Mesodermal cell (in vitro differentiated cells): ENCODE measurements at regions not wholly inside any gene's neighbourhood (a gene's known extent, or its start where the extent isn't known, plus 50 kb on each side); places are given as distances from the start of the nearest gene placed in this dataset.

ENCODE experiments used
- H3K27ac ChIP-seq: 2 replicates; pipeline ENCODE4 v1.7.0; 2013; ENCODE audit warnings: mild to moderate bottlenecking, low read depth, low read length, moderate library complexity; ENCODE audit not compliant: severe bottlenecking
- H3K36me3 ChIP-seq: 2 replicates; pipeline ENCODE4 v1.7.1; 2013; ENCODE audit warnings: mild to moderate bottlenecking, low read length, moderate library complexity; ENCODE audit not compliant: control insufficient read depth, insufficient read depth
- H3K4me1 ChIP-seq: one replicate; pipeline ENCODE4 v1.7.1; 2013; ENCODE audit warnings: mild to moderate bottlenecking, low read length; ENCODE audit not compliant: insufficient read depth, control insufficient read depth, poor library complexity, severe bottlenecking
- H3K4me3 ChIP-seq: 2 replicates; pipeline ENCODE4 v1.7.0; 2013; ENCODE audit warnings: low read length, control low read depth, mild to moderate bottlenecking; ENCODE audit not compliant: insufficient read depth, poor library complexity, severe bottlenecking; ENCODE audit errors: extremely low read depth
- H3K9me3 ChIP-seq: 2 replicates; pipeline ENCODE4 v1.7.1; 2013; ENCODE audit warnings: mild to moderate bottlenecking, low read length, moderate library complexity; ENCODE audit not compliant: control insufficient read depth
- WGBS, 2 experiments: methylation state at CpG; one replicate each; pipeline ENCODE4 v1.1.5; 2013; ENCODE audit warnings: missing lambda C conversion rate in 2 of 2; ENCODE audit not compliant: insufficient coverage in 2 of 2; 5-methylcytosine and 5-hydroxymethylcytosine counted together

DNA sequence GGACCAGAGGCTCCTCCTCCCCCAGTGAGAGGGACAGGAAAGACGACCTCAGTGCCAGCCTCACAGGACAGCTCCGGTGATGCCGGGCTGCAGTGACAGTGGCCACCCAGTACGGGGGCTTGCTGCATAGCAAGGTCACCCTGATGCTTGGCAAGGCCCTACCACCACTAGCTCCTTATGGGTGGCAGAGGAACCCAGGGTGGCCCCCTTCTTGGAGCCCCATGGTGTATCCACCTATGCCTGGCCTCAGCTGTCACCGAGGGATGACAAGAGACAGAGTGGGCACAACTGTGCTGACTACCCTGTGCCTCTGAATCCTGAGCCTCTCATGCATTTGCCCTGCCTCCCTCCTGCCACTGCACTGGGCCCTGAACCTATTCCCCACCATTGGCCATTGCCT, 809.2 kb downstream of the TBC1D22A start:
- Histone ChIP-seq H3K36me3 (no peaks in the 10 kb centered on the region), H3K27ac (no peak overlapping the region), H3K4me3 (no peak overlapping the region), H3K4me1 (no peaks in the 10 kb centered on the region), H3K9me3 (peaks cover 55% of the 10 kb centered on the region)
- 83 to 85% methylated on average over 5 of the region's 5 CpGs for WGBS, 2 experiments

DNA sequence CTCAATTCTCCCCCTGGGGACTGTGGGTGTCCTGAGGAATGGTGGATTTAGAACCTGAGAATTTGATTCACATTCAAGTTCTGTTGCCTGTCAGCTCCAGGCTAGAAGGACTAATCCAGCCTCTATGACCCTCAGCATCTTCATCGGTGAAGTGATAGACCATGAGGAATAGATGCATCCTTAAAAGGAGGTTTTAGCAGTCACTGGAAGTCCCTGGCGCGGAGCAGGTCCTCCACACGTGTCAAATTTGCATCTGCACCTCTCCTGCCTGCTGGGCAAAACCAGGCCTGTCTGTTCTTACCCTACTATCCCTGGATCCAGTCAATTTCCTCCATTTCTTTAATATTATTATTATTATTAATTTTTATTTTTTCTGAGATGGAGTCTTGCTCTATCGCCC, 808.4 kb downstream of the TBC1D22A start:
- Histone ChIP-seq H3K9me3 (peaks cover 61% of the 10 kb centered on the region), H3K4me1 (no peaks in the 10 kb centered on the region), H3K36me3 (no peaks in the 10 kb centered on the region), H3K27ac (no peak overlapping the region), H3K4me3 (no peak overlapping the region)
- 67 to 83% methylated on average over 3 to 4 of the region's 5 CpGs for WGBS, 2 experiments

DNA sequence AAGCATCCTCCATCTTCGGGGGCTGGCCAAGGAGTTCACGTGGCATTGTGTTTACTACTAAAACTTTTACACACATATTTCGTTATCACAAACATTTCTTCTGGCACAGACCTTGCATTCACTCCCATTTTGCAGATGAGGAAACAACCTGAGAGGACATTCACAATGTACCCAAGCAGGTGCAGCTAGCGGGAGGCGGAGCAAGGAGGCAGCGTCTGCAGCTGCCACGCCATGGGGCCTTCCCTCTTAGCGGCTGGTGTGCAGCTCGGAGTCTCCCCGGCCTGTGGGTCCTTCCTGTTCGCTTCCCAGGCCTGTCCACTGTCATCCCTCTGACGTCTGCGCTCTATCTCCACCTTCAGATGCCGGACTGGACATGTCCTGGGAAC, 807.8 kb downstream of the TBC1D22A start:
- no peaks in the 10 kb centered on the region for H3K36me3 ChIP-seq
- WGBS, 2 experiments = 85 to 87% methylated on average over 13 to 14 of the region's 14 CpGs
- peaks cover 62% of the 10 kb centered on the region for H3K9me3 ChIP-seq
- H3K27ac ChIP-seq = no peak overlapping the region
- H3K4me1 ChIP-seq = no peaks in the 10 kb centered on the region
- no peak overlapping the region for H3K4me3 ChIP-seq

DNA sequence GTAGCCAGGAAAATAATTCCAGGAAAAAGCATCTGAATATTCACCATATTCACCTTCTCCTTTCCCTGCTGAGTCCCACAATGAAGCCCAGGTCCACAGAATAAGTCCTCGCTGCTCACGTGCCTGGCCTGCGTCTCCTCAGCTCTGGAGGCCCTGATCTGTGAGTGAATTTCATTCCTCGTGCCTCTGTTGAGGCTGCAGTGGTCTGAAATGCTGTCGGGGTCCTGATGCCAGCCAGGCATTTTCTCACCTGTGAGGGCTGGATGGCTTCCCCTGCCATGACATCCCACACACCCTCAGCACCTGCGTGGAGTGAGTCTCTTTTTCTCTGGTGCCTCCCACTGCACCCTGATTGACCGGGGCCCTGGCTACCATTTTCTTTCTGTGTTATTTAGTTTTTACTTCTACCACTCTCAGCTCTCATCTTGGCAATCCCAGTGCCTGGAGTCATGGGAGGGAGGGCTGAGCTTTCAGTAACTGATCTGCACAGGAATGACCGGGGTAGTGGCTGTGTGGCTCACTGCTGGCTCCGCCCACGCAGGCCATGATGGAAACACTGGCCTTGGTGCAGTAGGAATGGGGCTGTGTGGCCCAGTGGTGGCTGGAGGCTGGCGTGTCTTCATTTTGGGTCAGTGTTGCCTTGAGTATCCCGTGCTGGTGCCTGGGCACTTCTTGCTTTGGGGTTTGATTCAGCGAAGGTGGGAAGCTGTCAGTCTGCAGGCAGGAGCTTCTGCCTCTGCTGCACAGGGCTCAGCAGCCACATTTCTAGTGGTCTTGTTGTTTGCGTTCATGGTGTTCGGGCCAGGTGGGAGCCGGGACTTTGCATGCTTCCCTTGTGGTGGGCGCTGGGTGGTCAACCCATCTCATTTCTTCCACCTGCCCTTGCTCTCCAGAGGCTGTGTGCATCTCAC, 807.2 kb downstream of the TBC1D22A start:
- no peak overlapping the region for H3K27ac ChIP-seq
- peaks cover 62% of the 10 kb centered on the region for H3K9me3 ChIP-seq
- H3K4me1 ChIP-seq = no peaks in the 10 kb centered on the region
- no peaks in the 10 kb centered on the region for H3K36me3 ChIP-seq
- WGBS, 2 experiments = 77 to 78% methylated on average over 14 to 15 of the region's 17 CpGs
- H3K4me3 ChIP-seq = no peak overlapping the region

DNA sequence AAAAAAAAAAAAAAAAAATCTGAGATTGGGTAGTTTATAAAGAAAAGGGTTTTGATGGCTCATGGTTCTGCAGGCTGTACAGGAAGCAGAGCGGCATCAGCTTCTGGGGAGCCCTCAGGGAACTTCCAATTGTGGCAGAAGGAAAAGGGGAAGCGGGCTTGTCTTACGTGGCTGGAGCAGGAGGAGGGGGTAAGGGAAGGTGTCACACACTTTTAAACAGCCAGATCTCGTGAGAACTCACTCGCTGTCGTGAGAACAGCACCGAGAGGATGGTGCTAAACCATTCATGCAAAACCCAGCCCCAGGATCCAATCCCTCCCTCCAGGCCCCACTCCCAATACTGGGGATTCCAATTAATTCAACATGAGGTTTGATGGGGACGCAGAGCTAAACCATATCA, 806.2 kb downstream of the TBC1D22A start:
- H3K4me1 ChIP-seq = no peaks in the 10 kb centered on the region
- no peak overlapping the region for H3K27ac ChIP-seq
- no peaks in the 10 kb centered on the region for H3K36me3 ChIP-seq
- 66 to 94% methylated on average over 2 of the region's 8 CpGs for WGBS, 2 experiments
- H3K4me3 ChIP-seq = no peak overlapping the region
- peaks cover 61% of the 10 kb centered on the region for H3K9me3 ChIP-seq

DNA sequence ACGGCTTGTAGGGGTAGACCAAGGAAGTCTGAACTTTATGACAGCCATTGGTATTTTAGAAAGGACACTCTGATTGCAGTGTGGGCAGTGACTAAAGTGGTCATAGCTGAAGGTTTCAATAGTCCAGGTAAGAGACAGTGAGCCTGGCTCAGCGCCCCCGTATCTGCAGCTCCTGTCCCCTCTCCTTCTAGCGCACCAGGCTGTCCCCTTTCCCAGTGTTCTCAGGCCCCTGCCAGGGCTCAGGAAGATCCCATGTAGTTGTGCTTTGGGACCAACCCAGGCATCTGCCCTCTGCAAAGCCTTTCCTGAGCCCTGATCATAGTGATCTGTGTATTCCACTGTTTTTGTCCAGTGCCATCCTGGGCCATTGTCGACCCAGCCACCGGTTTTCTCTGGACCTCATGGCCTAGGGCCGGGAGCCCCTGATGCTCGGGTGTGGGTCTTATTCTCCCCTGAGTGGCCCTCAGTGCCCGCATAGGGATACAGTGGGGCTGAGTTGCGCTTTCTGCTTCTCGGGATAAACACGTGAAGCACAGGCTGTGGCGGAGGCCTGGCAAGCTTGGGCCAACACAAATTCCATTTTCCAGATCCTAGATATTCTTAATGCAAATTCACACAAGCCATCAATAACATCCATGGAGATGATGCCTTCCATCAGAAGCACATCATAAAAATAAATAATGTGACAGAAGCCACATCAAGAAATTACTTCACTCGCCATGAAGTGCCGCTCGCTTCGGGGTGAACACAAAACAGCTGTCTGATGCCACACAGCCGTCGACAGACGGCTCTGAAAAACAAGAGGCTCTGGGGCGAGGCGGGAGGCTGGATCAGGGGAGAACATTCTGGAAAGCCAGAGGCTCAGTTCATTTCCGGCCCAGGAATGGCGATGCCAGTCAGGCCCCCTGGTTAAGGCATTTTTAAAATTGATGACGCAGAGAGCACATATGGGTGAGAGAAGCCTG, 805.0 kb downstream of the TBC1D22A start:
- Histone ChIP-seq H3K27ac (no peak overlapping the region), H3K4me1 (no peaks in the 10 kb centered on the region), H3K9me3 (peaks cover 64% of the 10 kb centered on the region), H3K4me3 (no peak overlapping the region), H3K36me3 (no peaks in the 10 kb centered on the region)
- 84 to 93% methylated on average over 25 of the region's 25 CpGs for WGBS, 2 experiments

DNA sequence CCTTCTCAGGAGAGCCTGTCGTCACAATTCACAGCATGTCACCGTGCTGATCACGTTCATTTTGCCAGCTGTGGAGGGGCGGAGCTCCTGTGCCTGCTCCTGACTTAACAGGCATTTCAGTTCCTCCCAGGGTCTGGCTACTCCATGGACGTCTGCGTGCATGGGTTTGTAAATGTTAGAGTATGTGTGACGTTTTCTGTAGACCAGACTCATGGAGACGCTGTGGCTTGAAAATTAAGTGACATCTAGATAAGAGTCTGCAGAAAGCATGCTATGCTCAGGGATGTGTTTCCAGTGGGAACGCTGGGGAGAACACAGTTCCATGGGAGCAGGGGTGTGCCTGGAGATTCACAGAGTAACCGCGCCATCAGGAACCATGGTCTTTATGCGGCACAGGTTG, 804.0 kb downstream of the TBC1D22A start:
- no peaks in the 10 kb centered on the region for H3K4me1 ChIP-seq
- WGBS, 2 experiments = 69 to 75% methylated on average over 9 of the region's 12 CpGs
- no peak overlapping the region for H3K4me3 ChIP-seq
- H3K9me3 ChIP-seq = peaks cover 68% of the 10 kb centered on the region
- H3K27ac ChIP-seq = no peak overlapping the region
- H3K36me3 ChIP-seq = no peaks in the 10 kb centered on the region

DNA sequence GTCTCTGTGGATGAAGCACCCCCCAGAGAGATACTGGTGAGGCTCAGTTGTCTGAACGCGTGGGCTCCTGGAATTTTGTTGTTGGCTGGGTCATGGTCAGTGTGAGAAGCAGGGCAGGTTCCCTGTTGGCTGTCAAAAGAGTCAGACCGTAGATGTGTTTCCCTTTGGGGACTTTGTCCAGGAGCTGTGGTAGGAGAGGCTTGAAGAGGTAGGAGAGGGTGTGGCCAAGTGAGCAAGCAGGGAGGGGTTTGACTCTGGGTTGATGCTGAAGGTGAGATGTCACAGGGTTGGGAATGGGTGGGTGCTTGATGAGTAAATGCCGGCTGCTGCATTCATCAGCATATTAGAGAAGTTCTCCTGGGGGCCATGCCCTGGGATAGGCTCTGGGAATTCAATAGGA, 803.2 kb downstream of the TBC1D22A start:
- Histone ChIP-seq H3K4me1 (no peaks in the 10 kb centered on the region), H3K27ac (no peak overlapping the region), H3K9me3 (peaks cover 73% of the 10 kb centered on the region), H3K4me3 (no peak overlapping the region), H3K36me3 (no peaks in the 10 kb centered on the region)
- 77 to 86% methylated on average over 3 to 4 of the region's 4 CpGs for WGBS, 2 experiments

DNA sequence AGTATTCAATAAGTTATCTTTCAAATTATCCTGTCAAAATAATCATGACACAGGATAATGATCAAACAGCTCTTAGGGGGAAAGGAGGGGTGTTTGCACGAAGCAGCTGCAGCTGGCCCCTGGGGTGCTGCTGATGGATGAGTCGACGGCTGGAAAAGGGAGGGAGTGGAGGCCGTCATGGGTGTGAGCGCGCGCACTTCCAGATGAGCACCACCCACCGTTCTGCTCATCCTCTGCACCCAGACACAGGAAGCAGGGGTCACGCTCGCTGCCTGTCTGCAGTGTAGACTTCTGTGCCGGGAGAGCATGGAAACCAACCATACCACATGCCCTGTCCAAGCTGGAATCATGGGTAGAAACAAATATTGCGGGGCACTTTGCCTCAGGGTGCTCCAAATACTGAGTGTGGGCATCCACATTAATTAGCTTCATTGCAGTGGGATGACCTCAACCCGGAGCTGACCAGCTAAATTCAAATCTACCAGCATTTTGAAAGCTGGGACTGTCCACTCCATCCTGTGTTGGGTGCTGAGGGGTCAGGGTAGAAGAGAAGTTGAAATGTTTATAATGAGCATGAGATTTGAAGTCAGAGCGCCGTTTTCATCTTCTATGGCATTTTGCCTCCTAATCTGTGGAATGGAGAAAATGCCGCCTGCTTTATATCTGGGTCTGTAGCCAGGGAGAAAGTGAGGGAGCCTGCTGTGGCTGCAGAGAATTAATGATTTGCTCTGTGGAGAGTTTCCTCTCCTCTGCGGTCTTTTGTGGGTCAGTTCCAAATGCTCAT, 802.4 kb downstream of the TBC1D22A start:
- Histone ChIP-seq H3K27ac (no peak overlapping the region), H3K36me3 (no peaks in the 10 kb centered on the region), H3K9me3 (peaks cover 72% of the 10 kb centered on the region), H3K4me1 (no peaks in the 10 kb centered on the region), H3K4me3 (no peak overlapping the region)
- WGBS, 2 experiments = 87 to 91% methylated on average over 7 to 13 of the region's 17 CpGs

DNA sequence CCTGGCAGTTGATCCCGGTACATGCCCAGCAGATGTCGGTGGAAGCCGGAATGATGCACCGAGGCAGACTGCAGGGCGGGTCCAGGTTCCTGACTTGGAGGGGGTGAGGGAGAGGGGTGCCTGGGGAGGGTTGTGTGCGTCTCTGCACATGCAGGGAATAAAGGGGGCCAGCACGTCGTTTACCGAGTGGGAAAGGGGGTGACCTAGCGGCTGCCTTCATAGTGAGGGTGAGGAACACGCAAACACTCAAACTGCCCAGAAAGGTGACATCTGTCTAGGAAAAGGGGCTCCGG, 801.7 kb downstream of the TBC1D22A start:
- no peaks in the 10 kb centered on the region for H3K4me1 ChIP-seq
- WGBS, 2 experiments = 88 to 90% methylated on average over 8 to 12 of the region's 12 CpGs
- no peak overlapping the region for H3K27ac ChIP-seq
- H3K36me3 ChIP-seq = no peaks in the 10 kb centered on the region
- H3K9me3 ChIP-seq = peaks cover 72% of the 10 kb centered on the region
- no peak overlapping the region for H3K4me3 ChIP-seq
